ENCODE measurements at regions not wholly inside any gene's neighbourhood (a gene's known extent, or its start where the extent isn't known, plus 50 kb on each side); places are given as distances from the start of the nearest gene placed in this dataset.
A peak's percentile ranks its signal among the peaks of the same experiment; 100 is the strongest.

GRCh38 chr3:56890448-56891091 lies 88.8 kb upstream of the ARHGEF3 start:
- no peaks in the 10 kb centered on the region for H3K36me3 ChIP-seq (ENCODE audit: low read depth)
- H3K4me3 ChIP-seq = no peak overlapping the region
- H3K9me3 ChIP-seq = no peaks in the 10 kb centered on the region
- peaks cover 10% of the 10 kb centered on the region for H3K4me1 ChIP-seq (ENCODE audit: low read depth)
- intact Hi-C loops (cut with DNase I, micrococcal nuclease) = no loop called here
- ATAC-seq (no peak), DNase-seq (no peak)
- no peak for TF ChIP-seq CTCF (IDR thresholded peaks at IDR 0.05)

DNA sequence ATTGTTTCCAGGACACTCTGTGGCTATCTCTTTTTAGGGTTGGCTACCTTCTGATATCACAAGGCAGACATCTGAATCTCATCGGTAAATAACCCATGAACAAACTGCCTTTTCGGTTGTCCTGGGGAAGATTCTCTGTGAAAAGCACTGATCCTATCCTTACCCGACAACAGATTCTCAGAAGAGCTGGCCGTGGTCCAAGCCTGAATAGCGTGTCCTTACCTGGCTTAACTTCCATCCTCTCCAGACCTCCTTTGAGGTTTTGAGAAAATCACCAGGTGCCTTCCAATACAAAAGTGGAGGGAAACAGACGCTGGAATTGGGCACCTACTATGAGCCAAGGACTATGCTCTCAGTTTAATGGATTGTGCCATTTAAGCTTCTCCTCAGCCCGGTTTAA lies 87.4 kb upstream of the ARHGEF3 start:
- DNase-seq (no peak), ATAC-seq (no peak)
- H3K4me3 ChIP-seq = no peak overlapping the region
- no peaks in the 10 kb centered on the region for H3K9me3 ChIP-seq
- H3K36me3 ChIP-seq (ENCODE audit: low read depth) = no peaks in the 10 kb centered on the region
- intact Hi-C loops (cut with DNase I, micrococcal nuclease) = no loop called here
- no peak for TF ChIP-seq CTCF (IDR thresholded peaks at IDR 0.05)
- H3K4me1 ChIP-seq (ENCODE audit: low read depth) = peaks cover 10% of the 10 kb centered on the region

DNA sequence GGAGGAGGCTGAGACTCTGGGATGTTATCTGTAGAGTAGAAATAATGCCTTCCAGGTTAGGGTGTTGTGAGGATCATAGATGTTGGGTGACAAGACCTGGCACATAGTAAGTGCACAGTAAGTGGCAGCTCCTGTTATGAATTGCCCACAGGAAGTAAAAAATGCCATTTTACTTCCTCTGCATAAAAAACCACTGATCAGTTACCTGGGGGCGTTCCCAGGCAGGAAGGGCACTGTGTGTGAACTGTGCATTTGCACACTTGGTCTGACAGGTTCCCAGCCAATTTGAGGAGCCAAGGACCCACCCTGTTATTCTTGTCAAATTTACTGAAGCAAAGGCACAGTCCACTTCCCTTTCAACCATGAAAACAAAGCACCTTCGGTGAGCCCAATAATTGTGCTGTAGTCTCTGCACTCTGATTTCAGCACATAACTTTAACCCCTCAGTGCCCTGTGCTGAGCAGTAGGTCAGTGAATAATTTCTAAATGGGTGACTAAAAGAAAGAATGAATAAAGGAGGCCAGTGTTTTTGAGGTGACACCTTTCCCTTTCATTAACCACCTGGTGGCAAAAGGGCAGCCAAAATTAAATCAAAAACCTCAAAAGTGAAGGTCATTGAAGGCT lies 85.8 kb upstream of the ARHGEF3 start:
- DNase-seq (no peak), ATAC-seq (peak; percentile 72)
- no peak for TF ChIP-seq CTCF (IDR thresholded peaks at IDR 0.05)
- peaks cover 10% of the 10 kb centered on the region for H3K4me1 ChIP-seq (ENCODE audit: low read depth)
- no peaks in the 10 kb centered on the region for H3K9me3 ChIP-seq
- intact Hi-C loops (cut with DNase I, micrococcal nuclease) = no loop called here
- no peaks in the 10 kb centered on the region for H3K36me3 ChIP-seq (ENCODE audit: low read depth)
- H3K4me3 ChIP-seq = no peak overlapping the region

- no peak for DNase-seq
- ATAC-seq = no peak
- intact Hi-C loops (cut with DNase I, micrococcal nuclease) = no loop called here
- Histone ChIP-seq H3K9me3 (no peaks in the 10 kb centered on the region), H3K4me1 (ENCODE audit: low read depth) (peaks cover 10% of the 10 kb centered on the region), H3K4me3 (no peak overlapping the region), H3K36me3 (ENCODE audit: low read depth) (no peaks in the 10 kb centered on the region)
- TF ChIP-seq CTCF (IDR thresholded peaks at IDR 0.05) = no peak
Observed at GRCh38 chr3:56886314-56886713, 84.6 kb upstream of the ARHGEF3 start.

DNA sequence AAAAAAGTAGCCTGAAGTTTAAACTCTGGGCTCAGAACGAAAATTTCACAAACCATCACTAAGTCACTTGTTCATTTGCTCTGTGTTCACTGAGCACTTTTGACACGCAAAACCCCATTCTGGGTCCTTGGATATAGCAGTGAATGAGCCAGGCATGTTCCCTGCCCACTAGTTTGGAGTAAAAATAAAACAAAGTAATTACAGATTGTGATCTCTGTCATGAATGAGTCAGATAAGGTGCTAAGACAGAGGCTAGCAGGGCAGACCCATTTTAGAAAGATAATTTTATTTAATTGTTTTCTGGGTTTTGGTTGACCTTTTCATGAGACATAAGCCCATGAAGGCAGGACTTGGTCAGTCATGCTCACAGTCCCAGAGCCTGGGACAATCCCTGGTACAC lies 84.1 kb upstream of the ARHGEF3 start:
- no peak for TF ChIP-seq CTCF (IDR thresholded peaks at IDR 0.05)
- intact Hi-C loops (cut with DNase I, micrococcal nuclease) = no loop called here

More for the DNA sequence above, 84.1 kb upstream of the ARHGEF3 start:
- Histone ChIP-seq H3K4me3 (no peak overlapping the region), H3K9me3 (no peaks in the 10 kb centered on the region), H3K4me1 (ENCODE audit: low read depth) (peaks cover 10% of the 10 kb centered on the region), H3K36me3 (ENCODE audit: low read depth) (no peaks in the 10 kb centered on the region)
- DNase-seq (no peak), ATAC-seq (no peak)

Measured in mucosa of descending colon (tissue), 3 donors.